Endothelial cell (in vitro differentiated cells): ENCODE measurements at regions not wholly inside any gene's neighbourhood (a gene's known extent, or its start where the extent isn't known, plus 50 kb on each side); places are given as distances from the start of the nearest gene placed in this dataset.

ENCODE experiments used
- DNase-seq: peaks from one replicate; pipeline ENCODE4 v3.0.0; 2021; ENCODE audit warnings: low spot score
- H3K27ac Mint-ChIP-seq: one replicate; pipeline ENCODE4 v1.8.0; 2021; ENCODE audit warnings: mixed read lengths, inconsistent platforms; ENCODE audit not compliant: unreplicated experiment
- H3K27me3 Mint-ChIP-seq: one replicate; pipeline ENCODE4 v1.8.0; 2021; ENCODE audit warnings: mild to moderate bottlenecking, moderate library complexity, mixed read lengths, inconsistent platforms; ENCODE audit not compliant: unreplicated experiment
- H3K36me3 Mint-ChIP-seq: one replicate; pipeline ENCODE4 v1.8.0; 2021; ENCODE audit warnings: mild to moderate bottlenecking, low read depth, mixed read lengths, inconsistent platforms; ENCODE audit not compliant: unreplicated experiment
- H3K4me1 Mint-ChIP-seq: one replicate; pipeline ENCODE4 v1.8.0; 2021; ENCODE audit warnings: mild to moderate bottlenecking, mixed read lengths, inconsistent platforms; ENCODE audit not compliant: unreplicated experiment
- H3K4me3 Mint-ChIP-seq: one replicate; pipeline ENCODE4 v1.8.0; 2021; ENCODE audit warnings: mild to moderate bottlenecking, mixed read lengths, inconsistent platforms; ENCODE audit not compliant: unreplicated experiment
- H3K9me3 Mint-ChIP-seq: one replicate; pipeline ENCODE4 v1.8.0; 2021; ENCODE audit warnings: mixed read lengths, inconsistent platforms; ENCODE audit not compliant: unreplicated experiment
- TF ChIP-seq, protein P1 (sequence below): fragments of 200-600 bp; sonication (generic); IDR thresholded peaks from one replicate; pipeline ENCODE4 v1.5.0; 2021; ENCODE audit warnings: antibody characterized with exemption; ENCODE audit not compliant: unreplicated experiment

GRCh38 chr12:76678992-76679391 is 84.9 kb upstream of the ZDHHC17 start:
- H3K9me3 Mint-ChIP-seq = no peaks in the 10 kb centered on the region
- no peak overlapping the region for H3K27ac Mint-ChIP-seq
- no peaks in the 10 kb centered on the region for H3K4me1 Mint-ChIP-seq
- H3K4me3 Mint-ChIP-seq = no peak overlapping the region
- no peaks in the 10 kb centered on the region for H3K36me3 Mint-ChIP-seq
- H3K27me3 Mint-ChIP-seq = no peaks in the 10 kb centered on the region
- DNase-seq = no peak
- TF ChIP-seq, protein P1, sequence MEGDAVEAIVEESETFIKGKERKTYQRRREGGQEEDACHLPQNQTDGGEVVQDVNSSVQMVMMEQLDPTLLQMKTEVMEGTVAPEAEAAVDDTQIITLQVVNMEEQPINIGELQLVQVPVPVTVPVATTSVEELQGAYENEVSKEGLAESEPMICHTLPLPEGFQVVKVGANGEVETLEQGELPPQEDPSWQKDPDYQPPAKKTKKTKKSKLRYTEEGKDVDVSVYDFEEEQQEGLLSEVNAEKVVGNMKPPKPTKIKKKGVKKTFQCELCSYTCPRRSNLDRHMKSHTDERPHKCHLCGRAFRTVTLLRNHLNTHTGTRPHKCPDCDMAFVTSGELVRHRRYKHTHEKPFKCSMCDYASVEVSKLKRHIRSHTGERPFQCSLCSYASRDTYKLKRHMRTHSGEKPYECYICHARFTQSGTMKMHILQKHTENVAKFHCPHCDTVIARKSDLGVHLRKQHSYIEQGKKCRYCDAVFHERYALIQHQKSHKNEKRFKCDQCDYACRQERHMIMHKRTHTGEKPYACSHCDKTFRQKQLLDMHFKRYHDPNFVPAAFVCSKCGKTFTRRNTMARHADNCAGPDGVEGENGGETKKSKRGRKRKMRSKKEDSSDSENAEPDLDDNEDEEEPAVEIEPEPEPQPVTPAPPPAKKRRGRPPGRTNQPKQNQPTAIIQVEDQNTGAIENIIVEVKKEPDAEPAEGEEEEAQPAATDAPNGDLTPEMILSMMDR = no peak

GRCh38 chr12:76679778-76680177 is 84.1 kb upstream of the ZDHHC17 start:
- no peak overlapping the region for H3K27ac Mint-ChIP-seq

GRCh38 chr12:76680940-76681339 is 83.0 kb upstream of the ZDHHC17 start:
- no peaks in the 10 kb centered on the region for H3K36me3 Mint-ChIP-seq
- H3K27me3 Mint-ChIP-seq = no peaks in the 10 kb centered on the region
- TF ChIP-seq, protein P1 = no peak
- DNase-seq = no peak
- no peaks in the 10 kb centered on the region for H3K9me3 Mint-ChIP-seq
- H3K4me3 Mint-ChIP-seq = no peak overlapping the region
- H3K27ac Mint-ChIP-seq = no peak overlapping the region
- peaks cover 6% of the 10 kb centered on the region for H3K4me1 Mint-ChIP-seq

More at GRCh38 chr12:76679778-76680177, 84.1 kb upstream of the ZDHHC17 start:
- H3K9me3 Mint-ChIP-seq = no peaks in the 10 kb centered on the region
- no peak for DNase-seq
- H3K4me3 Mint-ChIP-seq = no peak overlapping the region
- H3K27me3 Mint-ChIP-seq = no peaks in the 10 kb centered on the region
- no peaks in the 10 kb centered on the region for H3K36me3 Mint-ChIP-seq
- H3K4me1 Mint-ChIP-seq = no peaks in the 10 kb centered on the region
- TF ChIP-seq, protein P1 = no peak

DNA sequence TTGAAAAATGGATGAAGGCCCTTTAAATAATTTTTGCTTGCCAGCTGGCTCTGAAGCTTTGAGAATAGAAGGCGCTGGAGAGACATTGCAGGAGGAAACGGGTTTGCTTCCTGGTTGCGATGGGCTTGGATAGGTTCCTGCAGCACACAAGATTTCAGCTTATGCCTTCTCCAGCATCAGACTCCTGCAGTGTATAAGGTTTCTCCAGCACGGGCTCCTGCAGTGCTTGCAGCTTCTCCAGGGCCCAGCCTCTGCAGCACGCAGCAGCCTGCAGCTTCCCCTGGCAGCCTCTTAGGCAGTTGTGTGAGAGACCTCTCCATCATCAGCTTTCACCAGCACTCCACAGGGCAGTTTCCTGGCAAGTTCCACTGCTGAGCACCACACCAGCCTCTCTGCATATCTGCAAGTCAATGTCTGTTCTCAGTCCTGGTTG is 78.7 kb upstream of the ZDHHC17 start:
- Mint-ChIP-seq H3K27ac (no peak overlapping the region), H3K4me1 (peaks cover 6% of the 10 kb centered on the region), H3K4me3 (no peak overlapping the region), H3K9me3 (no peaks in the 10 kb centered on the region), H3K27me3 (peaks cover 2% of the 10 kb centered on the region), H3K36me3 (no peaks in the 10 kb centered on the region)
- DNase-seq = peak; percentile 18
- TF ChIP-seq, protein P1 = no peak

DNA sequence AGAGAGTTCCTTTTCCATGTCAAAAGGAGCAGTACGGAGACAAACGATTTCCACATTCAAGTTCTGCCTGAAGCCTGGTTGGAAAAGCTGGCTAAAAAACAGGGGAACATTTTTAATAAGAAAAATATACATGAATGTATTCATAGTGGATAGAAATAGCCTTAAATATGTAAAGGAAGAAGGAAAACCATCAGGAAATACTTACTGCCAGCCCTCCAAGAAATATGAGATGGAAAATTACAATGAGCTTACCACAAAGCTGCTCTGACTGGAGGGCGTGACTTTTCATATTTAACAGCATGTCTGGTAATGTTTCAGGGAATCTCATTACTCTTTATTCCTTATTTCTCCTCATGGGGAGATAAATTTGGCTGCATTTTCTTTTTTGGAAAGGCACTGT is 75.9 kb upstream of the ZDHHC17 start:
- TF ChIP-seq, protein P1 = peak; percentile 9
- Mint-ChIP-seq H3K4me3 (no peak overlapping the region), H3K9me3 (no peaks in the 10 kb centered on the region), H3K36me3 (no peaks in the 10 kb centered on the region), H3K4me1 (peaks cover 10% of the 10 kb centered on the region), H3K27ac (no peak overlapping the region), H3K27me3 (peaks cover 2% of the 10 kb centered on the region)
- DNase-seq = no peak
